ENCODE measurements at regions not wholly inside any gene's neighbourhood (a gene's known extent, or its start where the extent isn't known, plus 50 kb on each side); places are given as distances from the start of the nearest gene placed in this dataset.

DNA sequence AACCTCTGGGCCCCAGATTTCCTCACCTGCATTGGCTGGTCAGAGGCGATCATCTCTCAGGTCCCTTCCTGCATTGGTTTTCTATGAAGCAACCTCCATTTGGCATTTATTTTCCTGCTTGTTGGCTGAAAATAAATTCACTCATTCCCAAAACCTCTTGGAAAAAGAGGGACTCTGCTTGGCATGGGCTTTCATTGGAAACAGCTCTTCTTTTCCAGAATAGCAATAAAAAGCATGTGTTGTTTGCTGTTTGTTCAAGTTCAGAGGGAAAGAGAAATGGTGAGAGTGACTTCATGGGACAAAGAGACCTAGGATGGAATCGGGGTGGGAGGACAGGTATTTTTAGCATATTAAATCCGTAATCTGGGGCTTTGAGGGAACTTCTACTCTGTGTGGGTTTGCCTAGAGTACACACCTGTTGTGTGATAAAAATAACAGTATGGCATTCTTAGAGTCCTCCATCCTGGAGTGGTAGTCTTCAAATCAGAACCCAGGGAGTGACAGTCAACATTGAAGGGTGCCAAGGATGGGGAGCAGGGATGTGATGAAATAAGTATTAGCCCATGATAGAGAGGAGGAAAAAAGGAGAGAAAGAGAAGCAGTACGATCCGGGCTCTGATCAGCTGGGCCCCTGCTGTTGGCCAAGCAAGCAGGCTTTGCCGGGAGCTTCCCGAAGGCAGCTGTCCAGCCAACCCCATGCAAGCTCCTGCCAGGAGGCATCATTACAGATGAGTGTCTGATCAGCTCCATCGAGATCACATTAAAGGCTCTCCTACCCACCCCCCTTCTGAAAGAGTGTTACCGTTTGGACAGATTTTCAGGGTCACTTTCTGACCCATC is 131.9 kb upstream of the NFIA start:
- TF ChIP-seq POLR2A (IDR thresholded peaks at IDR 0.05; ENCODE audit: low read depth, low read length) (no peak), POLR2AphosphoS5 (IDR thresholded peaks at IDR 0.05; ENCODE audit: low read depth, low read length) (no peak), TAF1 (IDR thresholded peaks at IDR 0.05; ENCODE audit: borderline replicate concordance, low read depth, low read length) (no peak)

All from GM12892 (cell line).